Activated CD4-positive, alpha-beta T cell treated with anti-CD3 and anti-CD28 coated beads, Interleukin-2, amount 50 U/mL, for 16 hours (primary cell): ENCODE measurements at regions not wholly inside any gene's neighbourhood (a gene's known extent, or its start where the extent isn't known, plus 50 kb on each side); places are given as distances from the start of the nearest gene placed in this dataset.

ENCODE experiments used
- DNase-seq: peaks from one replicate; pipeline ENCODE4 v3.0.0-alpha.2; 2020

GRCh38 chr6:88558981-88559380 lies 392.8 kb upstream of the CNR1 start:
- no peak for DNase-seq

- DNase-seq, result no peak
Observed at GRCh38 chr6:88556663-88557062, 390.5 kb upstream of the CNR1 start.

DNA sequence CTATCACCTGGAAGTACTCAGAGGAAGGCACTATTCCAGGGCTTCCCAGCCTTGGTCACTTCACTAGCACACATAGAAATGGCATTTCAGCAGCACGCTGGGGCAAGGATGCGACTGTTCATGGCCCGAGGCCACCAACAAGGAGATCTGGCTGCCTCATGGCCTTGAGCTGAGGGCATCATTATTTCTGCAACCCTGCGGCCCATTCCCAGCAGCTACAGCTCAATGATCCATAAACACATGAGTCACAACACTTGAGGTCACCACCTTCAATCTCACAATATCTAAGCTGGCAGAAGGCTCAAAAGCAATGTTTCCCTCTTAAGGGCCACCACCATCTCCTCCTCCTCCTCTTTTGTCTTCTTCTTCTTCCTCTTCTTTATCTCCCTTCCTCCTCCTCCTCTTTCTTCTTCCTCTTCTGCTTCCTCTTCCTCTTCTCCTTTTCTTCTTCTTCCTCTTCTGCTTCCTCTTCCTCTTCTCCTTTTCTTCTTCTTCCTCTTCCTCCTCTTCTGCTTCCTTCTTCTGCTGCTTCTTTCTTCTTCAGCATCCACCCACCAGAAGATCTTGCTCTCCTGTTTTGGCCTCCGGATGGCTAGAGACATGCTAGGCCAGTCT lies 382.9 kb upstream of the CNR1 start:
- DNase-seq, result no peak

GRCh38 chr6:88547768-88548167 lies 381.6 kb upstream of the CNR1 start:
- DNase-seq, result no peak

DNA sequence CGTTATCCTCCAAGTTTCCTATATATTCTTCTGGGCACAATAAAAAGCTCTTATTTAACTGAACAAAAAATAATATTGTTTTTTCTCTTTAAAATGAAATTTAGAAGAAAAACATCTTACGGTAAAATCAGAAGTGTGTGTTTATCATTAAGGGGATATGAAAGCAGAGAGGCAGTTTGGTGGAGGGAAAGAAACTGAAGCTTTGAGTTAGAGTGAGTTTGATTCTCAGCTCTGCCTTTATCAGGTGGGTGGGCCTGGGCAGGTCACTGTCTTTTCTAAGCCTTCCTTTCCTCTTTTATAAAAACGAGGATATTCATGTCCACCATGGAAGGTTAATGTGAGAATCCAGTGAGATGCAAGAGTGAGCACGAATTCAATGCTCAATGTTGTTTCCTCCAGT lies 379.8 kb upstream of the CNR1 start:
- DNase-seq, result no peak

- no peak for DNase-seq
Observed at GRCh38 chr6:88544986-88545612, 379.0 kb upstream of the CNR1 start.

DNA sequence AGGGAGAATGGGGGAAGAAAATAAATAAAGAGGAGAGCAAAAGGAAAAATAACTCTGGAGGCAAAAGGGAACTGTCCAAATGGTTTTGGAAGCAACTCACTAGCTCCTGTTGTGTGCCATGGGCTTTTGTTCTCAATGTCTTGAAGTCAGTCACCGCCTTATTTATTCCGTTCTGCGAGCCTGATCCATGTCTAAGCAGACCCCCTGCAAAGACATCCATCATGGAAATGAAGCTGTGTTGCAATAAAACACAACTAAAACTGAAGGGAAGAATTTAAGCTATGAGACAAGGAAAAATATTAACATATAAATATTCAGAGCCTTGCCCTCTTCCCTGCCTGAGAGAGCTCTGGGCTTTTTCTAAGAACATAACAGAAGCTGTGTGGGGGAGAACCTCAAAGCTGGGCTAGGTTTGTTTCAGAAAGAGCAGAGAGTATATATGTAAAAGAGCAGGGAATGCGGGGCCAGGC lies 373.2 kb upstream of the CNR1 start:
- DNase-seq, result no peak

GRCh38 chr6:88538840-88539239 lies 372.7 kb upstream of the CNR1 start:
- DNase-seq, result no peak

DNA sequence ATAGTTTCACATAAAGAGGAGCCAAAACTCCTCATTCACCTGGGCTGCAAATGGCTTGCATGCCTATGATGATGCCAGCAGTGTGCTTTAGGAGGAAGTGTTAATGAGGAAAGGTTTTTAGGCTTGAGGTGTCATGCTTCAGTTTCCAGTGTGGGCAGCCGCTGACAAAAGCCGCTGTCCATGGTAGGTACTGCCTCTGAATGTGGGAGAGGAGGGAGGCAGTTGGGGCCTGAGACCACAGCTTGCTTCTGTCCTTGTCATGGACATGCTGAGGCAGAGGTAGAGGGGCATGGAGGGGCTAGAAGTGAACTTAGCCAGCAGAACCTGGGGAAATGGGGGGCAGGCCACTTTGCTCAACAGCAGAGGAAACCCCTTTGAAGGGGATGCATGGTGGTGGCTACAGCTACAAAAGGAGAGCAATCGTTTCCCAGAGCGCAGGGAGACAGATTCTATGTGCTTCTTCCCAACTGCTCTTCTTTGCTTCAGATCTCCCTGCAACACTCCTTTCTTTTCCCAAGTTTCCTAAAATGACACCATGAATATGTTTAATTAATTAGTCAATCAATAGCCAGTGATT lies 372.1 kb upstream of the CNR1 start:
- DNase-seq, result no peak

GRCh38 chr6:88536071-88536625 lies 370.0 kb upstream of the CNR1 start:
- DNase-seq, result no peak

DNA sequence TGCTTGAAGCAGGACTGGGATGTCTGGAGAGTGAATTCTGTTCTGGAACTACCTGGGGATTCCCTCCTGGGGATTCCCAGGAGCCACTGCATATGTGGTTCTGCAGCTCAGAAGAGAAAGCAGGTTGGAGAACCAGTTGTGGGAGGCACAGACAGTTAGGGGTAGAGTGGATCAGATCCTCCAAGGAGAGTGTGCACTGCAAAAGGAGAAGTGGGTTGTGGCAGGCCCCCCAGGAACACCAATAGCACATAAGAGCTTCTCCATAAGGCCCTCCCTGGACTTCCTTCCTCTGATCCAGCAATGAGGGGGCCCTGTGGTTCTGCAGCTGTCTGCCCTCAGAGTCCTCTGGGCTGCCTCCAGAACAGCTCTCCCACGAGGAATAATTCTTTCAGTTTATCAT lies 369.2 kb upstream of the CNR1 start:
- no peak for DNase-seq

- DNase-seq, result no peak
Observed at GRCh38 chr6:88532241-88532860, 366.2 kb upstream of the CNR1 start.

DNA sequence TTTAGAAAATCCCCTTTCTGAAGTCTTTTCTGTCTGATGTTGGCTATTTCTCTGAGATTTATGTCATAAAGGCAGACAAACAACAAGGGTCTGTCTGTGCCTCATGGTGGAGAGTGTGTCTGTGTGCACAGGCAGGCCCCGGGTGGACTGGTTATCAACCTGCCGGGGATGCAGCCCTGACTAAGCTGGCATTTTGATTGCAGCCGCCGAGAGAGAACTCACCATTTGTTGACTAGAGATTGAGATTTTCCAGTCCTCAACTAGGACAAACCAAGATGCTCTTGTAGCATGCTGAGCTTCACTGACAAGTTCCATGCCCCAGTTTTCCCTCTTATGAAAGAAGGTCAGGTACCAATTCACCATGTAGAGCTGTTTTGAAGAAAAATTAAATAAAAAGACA lies 363.6 kb upstream of the CNR1 start:
- DNase-seq, result no peak

GRCh38 chr6:88520445-88520844 lies 354.3 kb upstream of the CNR1 start:
- no peak for DNase-seq

DNA sequence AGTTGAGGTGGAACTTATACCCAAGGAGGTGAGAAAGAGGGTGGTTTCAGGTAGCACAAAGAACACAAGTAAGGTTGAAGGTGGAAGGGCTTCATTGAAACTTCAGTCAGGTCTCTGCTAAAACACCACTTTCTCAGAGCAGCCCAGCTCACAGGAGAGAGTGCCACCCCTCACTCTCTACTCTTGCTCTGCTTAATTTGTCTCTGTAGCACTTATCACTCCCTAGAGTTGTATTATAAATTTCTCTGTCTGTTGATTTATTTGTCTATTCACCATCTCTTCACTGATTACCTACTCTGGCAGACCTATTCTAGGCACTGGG lies 353.8 kb upstream of the CNR1 start:
- DNase-seq, result no peak

GRCh38 chr6:88519301-88520016 lies 353.3 kb upstream of the CNR1 start:
- no peak for DNase-seq

GRCh38 chr6:88517737-88518136 lies 351.6 kb upstream of the CNR1 start:
- DNase-seq, result no peak

DNA sequence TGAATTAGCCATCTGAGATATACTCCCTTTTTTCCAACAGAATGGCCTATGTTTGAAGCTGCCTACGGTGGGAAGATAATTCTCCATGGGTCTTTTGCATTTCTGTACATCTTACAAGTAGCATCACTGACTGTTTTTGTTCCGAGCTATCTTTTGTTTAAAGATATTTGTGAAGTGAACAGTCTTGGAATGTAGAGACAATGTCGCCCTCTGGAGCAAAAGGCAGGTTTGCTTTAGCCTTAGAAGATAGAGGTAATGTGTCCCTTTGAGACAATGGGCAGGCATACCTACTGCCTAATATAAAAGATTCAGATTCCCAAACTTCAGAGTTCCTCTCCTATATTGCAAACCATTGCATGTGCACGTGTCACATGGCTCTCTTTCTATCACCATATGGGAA lies 347.8 kb upstream of the CNR1 start:
- DNase-seq, result no peak

DNA sequence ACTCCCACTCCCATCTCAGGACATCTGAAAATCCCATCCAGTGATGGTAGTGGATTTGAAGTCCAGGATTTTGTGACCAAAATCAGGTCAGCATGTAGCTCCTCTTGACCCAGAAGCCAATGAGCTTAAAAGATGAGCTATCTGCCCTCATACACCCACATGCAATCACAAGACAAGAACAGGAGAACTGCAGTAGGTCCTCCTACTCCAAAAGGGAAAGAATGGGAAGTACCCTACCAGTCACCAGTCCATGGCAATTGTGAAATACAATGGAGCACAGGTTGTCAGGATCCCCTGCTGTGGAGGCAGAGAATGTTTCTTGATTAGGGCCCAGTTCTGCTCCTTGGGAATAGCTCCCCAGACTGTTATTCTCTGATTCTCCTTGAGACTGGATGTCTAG lies 347.3 kb upstream of the CNR1 start:
- no peak for DNase-seq

DNA sequence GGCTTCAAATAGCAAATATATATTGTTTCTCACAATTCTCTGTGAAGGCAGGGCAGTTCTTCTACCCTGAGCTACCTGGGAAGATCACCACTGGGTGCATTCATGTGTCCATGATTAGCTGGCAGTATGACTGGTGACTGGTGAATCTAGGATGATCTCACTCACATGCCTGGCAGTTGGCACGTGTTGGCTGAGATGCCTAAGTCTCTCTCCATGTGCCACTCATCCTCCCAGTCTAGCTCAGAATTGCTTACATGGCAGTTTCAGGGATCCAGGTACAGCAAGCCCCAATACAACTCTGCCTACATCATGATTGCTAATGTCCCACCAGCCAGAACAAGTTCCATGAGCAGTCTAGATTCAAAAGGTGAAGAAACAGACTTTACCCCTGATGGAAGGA lies 346.8 kb upstream of the CNR1 start:
- DNase-seq, result no peak

GRCh38 chr6:88502391-88502790 lies 336.2 kb upstream of the CNR1 start:
- no peak for DNase-seq

GRCh38 chr6:88499845-88500699 lies 333.9 kb upstream of the CNR1 start:
- no peak for DNase-seq
